Ishikawa (cell line): ENCODE measurements at regions not wholly inside any gene's neighbourhood (a gene's known extent, or its start where the extent isn't known, plus 50 kb on each side); places are given as distances from the start of the nearest gene placed in this dataset.

Source experiments
- EGR1 ChIP-seq: IDR thresholded peaks from 2 replicates; pipeline ENCODE4 v1.6.1; 2012
- RAD21 ChIP-seq: IDR thresholded peaks from 2 replicates; pipeline ENCODE4 v1.6.1; 2012; ENCODE audit warnings: low read depth
- TAF1 ChIP-seq: IDR thresholded peaks from 2 replicates; pipeline ENCODE4 v1.6.1; 2012; ENCODE audit warnings: low read depth, mild to moderate bottlenecking
- TF ChIP-seq, protein P1 (sequence below): IDR thresholded peaks from 2 replicates; pipeline ENCODE4 v1.6.1; 2012; ENCODE audit warnings: low read depth, mild to moderate bottlenecking
- TF ChIP-seq, protein P2 (sequence below): IDR thresholded peaks from 2 replicates; pipeline ENCODE4 v1.6.1; 2012
- TF ChIP-seq, protein P3 (sequence below): IDR thresholded peaks from 2 replicates; pipeline ENCODE4 v1.6.1; 2012

DNA sequence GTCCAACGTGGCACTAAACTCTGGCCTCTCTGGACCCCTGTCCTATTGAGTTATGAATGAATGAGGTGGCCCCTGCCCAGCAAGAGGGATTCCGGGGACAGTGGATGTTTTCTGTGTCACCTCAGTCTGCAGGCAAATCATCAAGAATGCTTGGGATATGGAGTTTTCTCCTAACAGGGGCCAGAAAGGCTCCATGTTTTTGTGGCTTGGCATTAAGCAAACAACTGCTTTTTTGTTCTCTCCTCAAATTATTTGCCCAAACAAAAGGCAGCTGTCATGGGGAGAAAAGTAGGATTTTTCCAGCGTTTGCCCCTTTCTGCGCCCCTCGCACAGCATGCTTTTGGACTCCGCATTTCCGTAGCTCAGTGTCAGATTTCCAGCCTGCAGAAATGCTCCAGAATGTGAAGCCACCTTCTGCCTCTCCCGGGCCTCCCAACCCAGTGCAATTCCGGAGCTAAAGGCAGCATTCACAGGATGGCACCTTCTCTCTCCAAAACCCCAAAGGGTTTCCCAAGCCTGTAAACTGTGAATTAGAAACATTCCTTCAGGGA is 553.3 kb downstream of the CCDC171 start:
- no peak for TF ChIP-seq TAF1
- no peak for TF ChIP-seq EGR1
- TF ChIP-seq RAD21, result no peak
- TF ChIP-seq, protein P1, sequence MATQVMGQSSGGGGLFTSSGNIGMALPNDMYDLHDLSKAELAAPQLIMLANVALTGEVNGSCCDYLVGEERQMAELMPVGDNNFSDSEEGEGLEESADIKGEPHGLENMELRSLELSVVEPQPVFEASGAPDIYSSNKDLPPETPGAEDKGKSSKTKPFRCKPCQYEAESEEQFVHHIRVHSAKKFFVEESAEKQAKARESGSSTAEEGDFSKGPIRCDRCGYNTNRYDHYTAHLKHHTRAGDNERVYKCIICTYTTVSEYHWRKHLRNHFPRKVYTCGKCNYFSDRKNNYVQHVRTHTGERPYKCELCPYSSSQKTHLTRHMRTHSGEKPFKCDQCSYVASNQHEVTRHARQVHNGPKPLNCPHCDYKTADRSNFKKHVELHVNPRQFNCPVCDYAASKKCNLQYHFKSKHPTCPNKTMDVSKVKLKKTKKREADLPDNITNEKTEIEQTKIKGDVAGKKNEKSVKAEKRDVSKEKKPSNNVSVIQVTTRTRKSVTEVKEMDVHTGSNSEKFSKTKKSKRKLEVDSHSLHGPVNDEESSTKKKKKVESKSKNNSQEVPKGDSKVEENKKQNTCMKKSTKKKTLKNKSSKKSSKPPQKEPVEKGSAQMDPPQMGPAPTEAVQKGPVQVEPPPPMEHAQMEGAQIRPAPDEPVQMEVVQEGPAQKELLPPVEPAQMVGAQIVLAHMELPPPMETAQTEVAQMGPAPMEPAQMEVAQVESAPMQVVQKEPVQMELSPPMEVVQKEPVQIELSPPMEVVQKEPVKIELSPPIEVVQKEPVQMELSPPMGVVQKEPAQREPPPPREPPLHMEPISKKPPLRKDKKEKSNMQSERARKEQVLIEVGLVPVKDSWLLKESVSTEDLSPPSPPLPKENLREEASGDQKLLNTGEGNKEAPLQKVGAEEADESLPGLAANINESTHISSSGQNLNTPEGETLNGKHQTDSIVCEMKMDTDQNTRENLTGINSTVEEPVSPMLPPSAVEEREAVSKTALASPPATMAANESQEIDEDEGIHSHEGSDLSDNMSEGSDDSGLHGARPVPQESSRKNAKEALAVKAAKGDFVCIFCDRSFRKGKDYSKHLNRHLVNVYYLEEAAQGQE, result no peak
- TF ChIP-seq, protein P2, sequence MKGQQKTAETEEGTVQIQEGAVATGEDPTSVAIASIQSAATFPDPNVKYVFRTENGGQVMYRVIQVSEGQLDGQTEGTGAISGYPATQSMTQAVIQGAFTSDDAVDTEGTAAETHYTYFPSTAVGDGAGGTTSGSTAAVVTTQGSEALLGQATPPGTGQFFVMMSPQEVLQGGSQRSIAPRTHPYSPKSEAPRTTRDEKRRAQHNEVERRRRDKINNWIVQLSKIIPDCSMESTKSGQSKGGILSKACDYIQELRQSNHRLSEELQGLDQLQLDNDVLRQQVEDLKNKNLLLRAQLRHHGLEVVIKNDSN, result no peak
- TF ChIP-seq, protein P3, sequence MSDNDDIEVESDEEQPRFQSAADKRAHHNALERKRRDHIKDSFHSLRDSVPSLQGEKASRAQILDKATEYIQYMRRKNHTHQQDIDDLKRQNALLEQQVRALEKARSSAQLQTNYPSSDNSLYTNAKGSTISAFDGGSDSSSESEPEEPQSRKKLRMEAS, result no peak
